H9 (cell line): ENCODE measurements at regions not wholly inside any gene's neighbourhood (a gene's known extent, or its start where the extent isn't known, plus 50 kb on each side); places are given as distances from the start of the nearest gene placed in this dataset.

ENCODE experiments used
- DNase-seq: peaks from one replicate; pipeline ENCODE4 v3.0.0-alpha.2; 2017
- H2AFZ ChIP-seq: one replicate; pipeline ENCODE4 v1.6.1; 2013; ENCODE audit warnings: mild to moderate bottlenecking, low read length, control low read depth, moderate library complexity
- H2AK5ac ChIP-seq: 2 replicates; pipeline ENCODE4 v1.6.1; 2013; ENCODE audit warnings: low read length, control low read depth, mixed read lengths; ENCODE audit not compliant: insufficient read length
- H2BK120ac ChIP-seq: one replicate; pipeline ENCODE4 v1.6.1; 2013; ENCODE audit warnings: low read depth, mild to moderate bottlenecking, low read length, control low read depth, inconsistent platforms; ENCODE audit not compliant: poor library complexity, severe bottlenecking
- H2BK12ac ChIP-seq: 2 replicates; pipeline ENCODE4 v1.6.1; 2013; ENCODE audit warnings: low read length, control low read depth, mixed read lengths, low read depth; ENCODE audit not compliant: insufficient read length
- H2BK15ac ChIP-seq: 2 replicates; pipeline ENCODE4 v1.6.1; 2013; ENCODE audit warnings: low read depth, low read length, control low read depth
- H2BK20ac ChIP-seq: one replicate; pipeline ENCODE4 v1.6.1; 2013; ENCODE audit warnings: low read depth, mild to moderate bottlenecking, low read length, control low read depth, inconsistent platforms; ENCODE audit not compliant: poor library complexity, severe bottlenecking
- H2BK5ac ChIP-seq: 2 replicates; pipeline ENCODE4 v1.6.1; 2013; ENCODE audit warnings: low read length, control low read depth, mixed read lengths; ENCODE audit not compliant: insufficient read length
- H3K14ac ChIP-seq: 2 replicates; pipeline ENCODE4 v1.6.1; 2013; ENCODE audit warnings: low read length, control low read depth; ENCODE audit not compliant: insufficient read depth
- H3K18ac ChIP-seq: 2 replicates; pipeline ENCODE4 v1.6.1; 2013; ENCODE audit warnings: low read depth, mild to moderate bottlenecking, mixed read lengths, low read length, control low read depth; ENCODE audit not compliant: insufficient read length
- H3K23ac ChIP-seq: 2 replicates; pipeline ENCODE4 v1.6.1; 2013; ENCODE audit warnings: low read length, control low read depth, mixed read lengths, low read depth; ENCODE audit not compliant: insufficient read length
- H3K23me2 ChIP-seq: 2 replicates; pipeline ENCODE4 v1.6.1; 2013; ENCODE audit warnings: low read depth, mild to moderate bottlenecking, mixed read lengths, low read length, control low read depth; ENCODE audit not compliant: insufficient read length, poor library complexity, severe bottlenecking
- H3K27ac ChIP-seq: 2 replicates; pipeline ENCODE4 v1.5.1; 2013; ENCODE audit warnings: low read length, control low read depth, mixed read lengths, low read depth; ENCODE audit not compliant: insufficient read length
- H3K27me3 ChIP-seq: 2 replicates; pipeline ENCODE4 v1.6.1; 2013; ENCODE audit warnings: low read length, control low read depth, inconsistent platforms; ENCODE audit not compliant: insufficient read depth
- H3K4ac ChIP-seq: 2 replicates; pipeline ENCODE4 v1.6.1; 2013; ENCODE audit warnings: low read depth, mild to moderate bottlenecking, control low read depth, inconsistent platforms, low read length, moderate library complexity
- H3K4me1 ChIP-seq: 2 replicates; pipeline ENCODE4 v1.6.1; 2013; ENCODE audit warnings: low read length, control low read depth, inconsistent platforms; ENCODE audit not compliant: insufficient read depth
- H3K4me2 ChIP-seq: 2 replicates; pipeline ENCODE4 v1.6.1; 2013; ENCODE audit warnings: low read length, control low read depth, mixed read lengths; ENCODE audit not compliant: insufficient read length, insufficient read depth
- H3K56ac ChIP-seq: 2 replicates; pipeline ENCODE4 v1.6.1; 2013; ENCODE audit warnings: low read depth, mild to moderate bottlenecking, mixed read lengths, low read length, control low read depth; ENCODE audit not compliant: insufficient read length
- H3K79me1 ChIP-seq: 2 replicates; pipeline ENCODE4 v1.6.1; 2013; ENCODE audit warnings: low read depth, mild to moderate bottlenecking, moderate library complexity, low read length, control low read depth, inconsistent platforms; ENCODE audit not compliant: insufficient read depth, poor library complexity, severe bottlenecking
- H3K79me2 ChIP-seq: 2 replicates; pipeline ENCODE4 v1.6.1; 2013; ENCODE audit warnings: low read length, control low read depth, inconsistent platforms; ENCODE audit not compliant: insufficient read depth
- H3K9ac ChIP-seq: 2 replicates; pipeline ENCODE4 v1.6.1; 2013; ENCODE audit warnings: low read length, control low read depth, mixed read lengths; ENCODE audit not compliant: insufficient read length; ENCODE audit errors: extremely low read depth
- H3K9me3 ChIP-seq: one replicate; pipeline ENCODE4 v1.6.1; 2013; ENCODE audit warnings: low read depth, low read length, inconsistent platforms; ENCODE audit not compliant: control insufficient read depth
- H3T11ph ChIP-seq: one replicate; pipeline ENCODE4 v1.6.1; 2013; ENCODE audit warnings: mild to moderate bottlenecking, low read length, control low read depth, inconsistent platforms
- H4K20me1 ChIP-seq: one replicate; pipeline ENCODE4 v1.6.1; 2013; ENCODE audit not compliant: control insufficient read depth, insufficient read length, insufficient read depth
- H4K5ac ChIP-seq: 2 replicates; pipeline ENCODE4 v1.6.1; 2013; ENCODE audit warnings: low read depth, mild to moderate bottlenecking, mixed read lengths, low read length, control low read depth; ENCODE audit not compliant: insufficient read length
- H4K8ac ChIP-seq: replicated peaks from 2 replicates; pipeline ENCODE4 v1.6.1; 2013; ENCODE audit warnings: low read length, control low read depth, mixed read lengths, low read depth; ENCODE audit not compliant: insufficient read length
- H4K91ac ChIP-seq: 2 replicates; pipeline ENCODE4 v1.6.1; 2013; ENCODE audit warnings: low read depth, mild to moderate bottlenecking, moderate library complexity, mixed read lengths, low read length, control low read depth; ENCODE audit not compliant: insufficient read length
- H3K27ac Mint-ChIP-seq, 3 experiments: 2 replicates in 2 of 3; 3 replicates in 1 of 3; pipeline ENCODE4 v1.8.0; 2020 to 2021; ENCODE audit warnings: mixed read lengths in 3 of 3, mild to moderate bottlenecking in 1 of 3, moderate library complexity in 1 of 3
- H3K27me3 Mint-ChIP-seq: 2 replicates; pipeline ENCODE4 v1.8.0; 2021; ENCODE audit warnings: low read depth, mild to moderate bottlenecking, moderate library complexity, mixed read lengths
- H3K36me3 Mint-ChIP-seq, 3 experiments: 2 replicates in 2 of 3; 3 replicates in 1 of 3; pipeline ENCODE4 v1.8.0; 2020 to 2021; ENCODE audit warnings: low read depth in 3 of 3, mixed read lengths in 3 of 3; ENCODE audit not compliant: insufficient read depth in 1 of 3
- H3K4me1 Mint-ChIP-seq, 2 experiments: 2 replicates each; pipeline ENCODE4 v1.8.0; 2020; ENCODE audit warnings: mixed read lengths in 2 of 2
- H3K4me3 Mint-ChIP-seq, 2 experiments: 2 replicates in 1 of 2; 3 replicates in 1 of 2; pipeline ENCODE4 v1.8.0; 2020 to 2021; ENCODE audit warnings: mild to moderate bottlenecking in 2 of 2, mixed read lengths in 2 of 2, moderate library complexity in 1 of 2
- H3K9me3 Mint-ChIP-seq, 2 experiments: 2 replicates in 1 of 2; 3 replicates in 1 of 2; pipeline ENCODE4 v1.8.0; 2020; ENCODE audit warnings: mild to moderate bottlenecking in 2 of 2, mixed read lengths in 2 of 2, moderate library complexity in 1 of 2
- CTCF ChIP-seq: fragments of 200-600 bp; sonication (generic); conservative IDR thresholded peaks from 3 replicates; pipeline ENCODE4 v1.8.0; 2021; ENCODE audit warnings: antibody characterized with exemption, mild to moderate bottlenecking
- WGBS: extraction: QIAGEN DNeasy Blood & Tissue Kit; methylation state at CpG from one replicate; pipeline ENCODE4 v1.1.7; 2013; ENCODE audit warnings: missing lambda C conversion rate, low lambda C conversion rate, mixed read lengths; ENCODE audit not compliant: insufficient read length; ENCODE audit errors: extremely low coverage; 5-methylcytosine and 5-hydroxymethylcytosine counted together

DNA sequence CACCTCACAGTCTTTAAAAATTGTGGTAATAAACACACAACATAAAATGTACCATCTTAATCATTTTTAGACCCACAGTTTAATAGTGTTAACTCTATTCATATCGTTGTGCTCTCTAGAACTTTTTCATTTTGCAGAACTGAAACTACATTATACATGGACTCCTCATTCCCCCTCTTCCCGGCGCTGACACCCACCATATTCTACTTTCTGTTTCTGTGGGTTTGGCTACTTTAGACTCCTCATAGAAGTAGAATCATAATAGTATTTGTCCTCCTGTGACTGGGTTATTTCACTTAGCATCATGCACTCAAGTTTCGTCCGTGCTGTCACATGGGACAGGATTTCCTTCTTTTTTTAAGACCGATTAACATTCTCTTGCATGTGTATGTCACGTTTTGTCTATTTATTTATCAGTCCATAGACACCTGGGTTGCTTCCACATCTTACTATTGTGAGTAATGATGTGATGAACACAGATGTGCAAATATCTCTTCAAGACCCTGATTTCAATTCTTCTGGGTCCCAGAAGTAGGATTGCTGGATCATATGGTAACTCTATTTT lies 62.9 kb upstream of the TMPRSS2 start:
- Histone ChIP-seq H3K18ac (no peak overlapping the region), H4K5ac (no peak overlapping the region), H2BK5ac (no peak overlapping the region), H3K27ac (no peak overlapping the region), H2AFZ (no peak overlapping the region), H3K4me1 (no peaks in the 10 kb centered on the region), H3K79me1 (no peaks in the 10 kb centered on the region), H4K8ac (no peak overlapping the region), H2BK15ac (no peak overlapping the region), H3K23me2 (no peaks in the 10 kb centered on the region), H2AK5ac (no peak overlapping the region), H4K20me1 (no peaks in the 10 kb centered on the region), H3K9me3 (peaks cover 7% of the 10 kb centered on the region), H2BK120ac (no peak overlapping the region), H3K4ac (no peak overlapping the region), H3T11ph (no peak overlapping the region), H3K79me2 (no peaks in the 10 kb centered on the region), H3K23ac (no peak overlapping the region), H4K91ac (no peak overlapping the region), H2BK12ac (no peak overlapping the region), H3K9ac (no peak overlapping the region), H3K14ac (no peak overlapping the region), H2BK20ac (no peak overlapping the region), H3K4me2 (no peak overlapping the region), H3K27me3 (no peaks in the 10 kb centered on the region), H3K56ac (no peak overlapping the region)
- H3K36me3 Mint-ChIP-seq = peaks cover 0 to 15% (median 2%) of the 10 kb centered on the region in 3 experiments; a peak in 3 of 7 replicates
- no peaks in the 10 kb centered on the region for H3K4me1 Mint-ChIP-seq
- WGBS = no CpG with 5 or more reads among the region's 7 CpGs
- no peak overlapping the region for H3K4me3 Mint-ChIP-seq
- no peak for DNase-seq
- peaks cover 7 to 23% of the 10 kb centered on the region in 2 experiments for H3K9me3 Mint-ChIP-seq
- no peak for TF ChIP-seq CTCF
- no peak overlapping the region for H3K27ac Mint-ChIP-seq
- peaks cover 8% of the 10 kb centered on the region for H3K27me3 Mint-ChIP-seq
